Esophagus squamous epithelium (tissue), 5 donors: ENCODE measurements at regions not wholly inside any gene's neighbourhood (a gene's known extent, or its start where the extent isn't known, plus 50 kb on each side); places are given as distances from the start of the nearest gene placed in this dataset.

Experiments used
- DNase-seq: peaks from one replicate; lab custom pipeline; 2025; lab: John Stamatoyannopoulos, UW
- H3K27ac ChIP-seq, 4 donors: fragments of 200-600 bp; sonication (generic); one replicate each; pipeline ENCODE4 v1.5.1; 2016 to 2019; ENCODE audit warnings: mild to moderate bottlenecking in 1 of 4
- H3K27me3 ChIP-seq, 4 donors: fragments of 200-600 bp; sonication (generic); 1 replicate in 3 of 4; 2 replicates in 1 of 4; pipeline versions ENCODE4 v1.5.1 to v1.6.0; 2017 to 2021; ENCODE audit warnings: antibody characterized with exemption in 1 of 4
- H3K36me3 ChIP-seq, 3 donors: fragments of 200-600 bp; sonication (generic); one replicate each; pipeline ENCODE4 v1.5.1; 2016 to 2019
- H3K4me1 ChIP-seq, 3 donors: fragments of 200-600 bp; sonication (generic); one replicate each; pipeline ENCODE4 v1.5.1; 2017 to 2019
- H3K4me3 ChIP-seq, 4 donors: fragments of 200-600 bp; sonication (generic); 1 replicate in 3 of 4; 2 replicates in 1 of 4; pipeline ENCODE4 v1.5.1; 2016 to 2019; ENCODE audit warnings: mild to moderate bottlenecking in 2 of 4, moderate library complexity in 1 of 4
- H3K9me3 ChIP-seq, 3 donors: fragments of 200-600 bp; sonication (generic); one replicate each; pipeline ENCODE4 v1.5.1; 2016 to 2019
- CTCF ChIP-seq, 6 experiments: fragments of 450-650 bp in 4 of 6; fragments of 200-600 bp in 2 of 6; sonication (generic) in 2 of 6; IDR thresholded peaks; one replicate each; pipeline ENCODE4 v1.5.1; 2016 to 2019; ENCODE audit warnings: antibody characterized with exemption in 6 of 6, mild to moderate bottlenecking in 4 of 6, moderate library complexity in 4 of 6
- POLR2A ChIP-seq, 4 donors: fragments of 450-650 bp; IDR thresholded peaks; one replicate each; pipeline ENCODE4 v1.6.1; 2017; ENCODE audit warnings: antibody characterized with exemption in 4 of 4, mild to moderate bottlenecking in 4 of 4, moderate library complexity in 3 of 4
- WGBS, 2 donors: methylation state at CpG; one replicate each; pipeline ENCODE4 v1.1.5; 2018; 5-methylcytosine and 5-hydroxymethylcytosine counted together
- intact Hi-C: fragments of 100-400 bp; cut with DNase I; formaldehyde crosslinking; loops from one replicate; pipeline ENCODE4 v1.15.0; 2022
- donor health status: DM: yes; HTN: yes; CAD: no.

GRCh38 chr22:44650806-44651205 lies 51.2 kb upstream of the PRR5 start:
- no peaks in the 10 kb centered on the region for H3K9me3 ChIP-seq
- no peaks in the 10 kb centered on the region for H3K27me3 ChIP-seq
- no peak for DNase-seq
- H3K27ac ChIP-seq: no peak overlapping the region
- no peak overlapping the region for H3K4me3 ChIP-seq
- intact Hi-C loops: no loop called here
- WGBS, 2 donors: 64 to 82% methylated on average over 2 of the region's 2 CpGs
- no peaks in the 10 kb centered on the region for H3K36me3 ChIP-seq
- H3K4me1 ChIP-seq: peaks cover 12 to 24% (median 14%) of the 10 kb centered on the region in 3 donors
- TF ChIP-seq POLR2A (IDR thresholded peaks at IDR 0.05) (no peak), CTCF (IDR thresholded peaks at IDR 0.05) (no peak)

GRCh38 chr22:44648821-44649565 lies 53.0 kb upstream of the PRR5 start:
- H3K27me3 ChIP-seq: no peaks in the 10 kb centered on the region
- H3K9me3 ChIP-seq: no peaks in the 10 kb centered on the region
- peaks cover 12 to 24% (median 14%) of the 10 kb centered on the region in 3 donors for H3K4me1 ChIP-seq
- no peaks in the 10 kb centered on the region for H3K36me3 ChIP-seq
- peak overlapping the region in 1 of 4 donors; percentile 9 for H3K4me3 ChIP-seq
- intact Hi-C loops: no loop called here
- WGBS, 2 donors: 57 to 61% methylated on average over 5 to 6 of the region's 20 CpGs
- peak overlapping the region; percentile 44 to 89 (median 80) for H3K27ac ChIP-seq
- no peak for TF ChIP-seq POLR2A (IDR thresholded peaks at IDR 0.05)
- DNase-seq: no peak

- Histone ChIP-seq H3K27ac (peak overlapping the region; percentile 44 to 89 (median 80)), H3K4me3 (no peak overlapping the region), H3K36me3 (no peaks in the 10 kb centered on the region), H3K9me3 (no peaks in the 10 kb centered on the region), H3K4me1 (peaks cover 12 to 24% (median 14%) of the 10 kb centered on the region in 3 donors), H3K27me3 (no peaks in the 10 kb centered on the region)
- no peak for DNase-seq
- TF ChIP-seq CTCF (IDR thresholded peaks at IDR 0.05) (no peak), POLR2A (IDR thresholded peaks at IDR 0.05) (no peak)
- intact Hi-C loops: no loop called here
- 68 to 79% methylated on average over 8 to 9 of the region's 12 CpGs for WGBS, 2 donors
Measured at GRCh38 chr22:44648085-44648820, 53.8 kb upstream of the PRR5 start.

- Histone ChIP-seq H3K4me3 (no peak overlapping the region), H3K36me3 (no peaks in the 10 kb centered on the region), H3K27ac (no peak overlapping the region), H3K9me3 (no peaks in the 10 kb centered on the region), H3K27me3 (no peaks in the 10 kb centered on the region), H3K4me1 (peaks cover 12 to 24% (median 14%) of the 10 kb centered on the region in 3 donors)
- no peak for DNase-seq
- intact Hi-C loops: no loop called here
- 86 to 91% methylated on average over 7 of the region's 7 CpGs for WGBS, 2 donors
- TF ChIP-seq CTCF (IDR thresholded peaks at IDR 0.05) (no peak), POLR2A (IDR thresholded peaks at IDR 0.05) (no peak)
Measured at GRCh38 chr22:44647141-44647540, 54.9 kb upstream of the PRR5 start.

GRCh38 chr22:44646668-44647067 lies 55.3 kb upstream of the PRR5 start:
- no peak for DNase-seq
- no peaks in the 10 kb centered on the region for H3K36me3 ChIP-seq
- no peak overlapping the region for H3K4me3 ChIP-seq
- no peak overlapping the region for H3K27ac ChIP-seq
- peaks cover 12 to 24% (median 14%) of the 10 kb centered on the region in 3 donors for H3K4me1 ChIP-seq
- H3K27me3 ChIP-seq: no peaks in the 10 kb centered on the region
- H3K9me3 ChIP-seq: no peaks in the 10 kb centered on the region
- no peak for TF ChIP-seq CTCF (IDR thresholded peaks at IDR 0.05)
- no peak for TF ChIP-seq POLR2A (IDR thresholded peaks at IDR 0.05)
- intact Hi-C loops: no loop called here
- 30% methylated on average over 6 of the region's 6 CpGs; no CpG with 5 or more reads in 1 of the 2 donors for WGBS, 2 donors
